CD4-positive, alpha-beta T cell (primary cell): ENCODE measurements at regions not wholly inside any gene's neighbourhood (a gene's known extent, or its start where the extent isn't known, plus 50 kb on each side); places are given as distances from the start of the nearest gene placed in this dataset.

Experiments
- ATAC-seq: fragments of 200-7000 bp; cut with Tn5 transposase; one replicate; pipeline ENCODE4 v1.10.0; 2022; ENCODE audit warnings: mild to moderate bottlenecking; ENCODE audit not compliant: poor library complexity
- CTCF ChIA-PET: fragments of 350-600 bp; sonication (Branson Sonifier 250); formaldehyde crosslinking; loops from one replicate; lab custom pipeline; 2021; ENCODE audit warnings: antibody characterized with exemption, inconsistent platforms; lab: Charles Lee
- POLR2A ChIA-PET: fragments of 350-600 bp; sonication (Branson Sonifier 250); formaldehyde crosslinking; loops from one replicate; lab custom pipeline; 2021; ENCODE audit warnings: antibody characterized with exemption, inconsistent platforms; lab: Charles Lee
- DNase-seq, 14 experiments: peaks; one replicate each; pipeline ENCODE4 v3.0.0-alpha.2; 2013 to 2020; ENCODE audit warnings: mixed read lengths in 2 of 14
- H3K27ac ChIP-seq, 2 donors: one replicate each; pipeline versions ENCODE4 v1.5.1 to v1.7.0; 2013; ENCODE audit warnings: low read length in 2 of 2, low read depth in 1 of 2, mild to moderate bottlenecking in 1 of 2
- H3K27me3 ChIP-seq, 2 experiments: 1 replicate in 1 of 2; 2 replicates in 1 of 2; pipeline versions ENCODE4 v1.6.1 to v1.7.0; 2013; ENCODE audit warnings: low read length in 2 of 2, control low read depth in 1 of 2, mild to moderate bottlenecking in 1 of 2, moderate library complexity in 1 of 2; ENCODE audit not compliant: insufficient read depth in 2 of 2, control insufficient read depth in 1 of 2
- H3K36me3 ChIP-seq: one replicate; pipeline ENCODE4 v1.6.1; 2013; ENCODE audit warnings: low read length, control low read depth; ENCODE audit not compliant: insufficient read depth
- H3K4me1 ChIP-seq: one replicate; pipeline ENCODE4 v1.6.1; 2013; ENCODE audit warnings: low read length, control low read depth; ENCODE audit not compliant: insufficient read depth
- H3K4me3 ChIP-seq: one replicate; pipeline ENCODE4 v1.5.1; 2013; ENCODE audit warnings: mild to moderate bottlenecking, low read length, moderate library complexity
- H3K9me3 ChIP-seq, 2 experiments: 1 replicate in 1 of 2; 2 replicates in 1 of 2; pipeline versions ENCODE4 v1.6.1 to v1.7.0; 2013; ENCODE audit warnings: low read length in 2 of 2, mild to moderate bottlenecking in 2 of 2, control low read depth in 1 of 2, moderate library complexity in 1 of 2; ENCODE audit not compliant: control insufficient read depth in 1 of 2, insufficient read depth in 1 of 2
- H3K27ac Mint-ChIP-seq: one replicate; pipeline ENCODE4 v1.8.0; 2020; ENCODE audit warnings: mixed read lengths
- H3K27me3 Mint-ChIP-seq: one replicate; pipeline ENCODE4 v1.8.0; 2021; ENCODE audit warnings: mixed read lengths
- H3K36me3 Mint-ChIP-seq: one replicate; pipeline ENCODE4 v1.8.0; 2021; ENCODE audit warnings: low read depth, mixed read lengths
- H3K4me1 Mint-ChIP-seq: one replicate; pipeline ENCODE4 v1.8.0; 2021; ENCODE audit warnings: low read depth, mixed read lengths
- H3K4me3 Mint-ChIP-seq: one replicate; pipeline ENCODE4 v1.8.0; 2020; ENCODE audit warnings: mild to moderate bottlenecking, mixed read lengths
- H3K9me3 Mint-ChIP-seq: one replicate; pipeline ENCODE4 v1.8.0; 2020; ENCODE audit warnings: mixed read lengths
- CTCF ChIP-seq: fragments of 200-600 bp; IDR thresholded peaks from one replicate; pipeline ENCODE4 v1.8.0; 2022; ENCODE audit warnings: antibody characterized with exemption, mild to moderate bottlenecking
- intact Hi-C, 2 experiments: fragments of 100-400 bp; cut with DNase I in 1 of 2; cut with micrococcal nuclease in 1 of 2; formaldehyde crosslinking; loops; one replicate each; pipeline versions ENCODE4 v1.15.1 to v1.9.0; 2023 to 2025; cut with DNase I, micrococcal nuclease

DNA sequence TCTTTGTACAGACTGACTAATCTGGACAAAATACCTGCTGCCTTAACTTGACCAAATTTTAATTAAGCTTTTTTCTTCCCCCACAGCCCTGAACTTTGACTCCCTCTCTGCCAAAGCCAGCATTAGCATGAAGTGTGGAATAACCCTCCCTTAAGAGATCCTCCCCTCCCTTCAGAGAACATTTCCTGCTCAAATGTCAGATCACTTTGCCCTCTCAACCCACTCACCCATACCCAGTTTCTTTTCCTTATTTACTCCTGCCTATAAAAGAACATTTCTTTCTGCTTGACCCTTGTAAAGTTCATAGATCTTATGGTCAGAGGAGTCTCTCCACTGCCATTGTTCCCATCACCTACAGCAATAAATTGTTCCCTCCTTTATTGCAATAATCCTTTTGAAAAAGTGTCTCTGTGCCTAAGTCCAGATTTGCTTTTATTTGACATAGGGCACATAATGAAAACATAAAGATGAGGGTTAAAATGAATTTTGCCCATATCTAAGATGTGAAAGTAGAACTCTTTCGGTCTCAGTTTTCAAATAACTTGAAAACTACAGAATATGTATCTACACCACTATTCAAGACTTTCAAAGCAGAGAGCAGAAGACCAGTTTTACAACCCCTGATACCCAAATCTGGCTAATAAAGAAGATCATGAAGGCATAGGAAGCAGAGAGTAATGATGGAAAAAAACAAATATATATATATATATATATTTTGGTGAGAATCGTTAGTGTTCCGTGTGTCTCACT is 289.7 kb upstream of the ANXA10 start:
- Mint-ChIP-seq H3K9me3 (no peaks in the 10 kb centered on the region), H3K4me3 (no peak overlapping the region), H3K36me3 (no peaks in the 10 kb centered on the region), H3K27ac (no peak overlapping the region), H3K4me1 (no peaks in the 10 kb centered on the region), H3K27me3 (no peaks in the 10 kb centered on the region)
- H3K4me3 ChIP-seq = no peak overlapping the region
- H3K9me3 ChIP-seq = no peaks in the 10 kb centered on the region
- intact Hi-C loops = no loop called here
- TF ChIP-seq CTCF = no peak
- no peaks in the 10 kb centered on the region for H3K27me3 ChIP-seq
- ChIA-PET CTCF (no interaction called here), POLR2A (no interaction called here)
- ATAC-seq = no peak
- DNase-seq = no peak
- no peaks in the 10 kb centered on the region for H3K36me3 ChIP-seq
- H3K27ac ChIP-seq = no peak overlapping the region
- no peaks in the 10 kb centered on the region for H3K4me1 ChIP-seq

- no peak overlapping the region for H3K27ac Mint-ChIP-seq
- no peak overlapping the region for H3K27ac ChIP-seq
- DNase-seq (no peak), ATAC-seq (no peak)
- H3K36me3 Mint-ChIP-seq = no peaks in the 10 kb centered on the region
- no peaks in the 10 kb centered on the region for H3K27me3 ChIP-seq
- H3K4me3 Mint-ChIP-seq = no peak overlapping the region
- H3K9me3 Mint-ChIP-seq = peaks cover 16% of the 10 kb centered on the region
- no peak overlapping the region for H3K4me3 ChIP-seq
- peaks cover 3 to 9% of the 10 kb centered on the region in 2 experiments for H3K9me3 ChIP-seq
- no peaks in the 10 kb centered on the region for H3K36me3 ChIP-seq
- CTCF ChIA-PET = no interaction called here
- H3K4me1 Mint-ChIP-seq = no peaks in the 10 kb centered on the region
- no peaks in the 10 kb centered on the region for H3K4me1 ChIP-seq
- H3K27me3 Mint-ChIP-seq = no peaks in the 10 kb centered on the region
- TF ChIP-seq CTCF = no peak
- POLR2A ChIA-PET = no interaction called here
- intact Hi-C loops = no loop called here
Observed at GRCh38 chr4:167811958-167812357, 280.4 kb upstream of the ANXA10 start.

DNA sequence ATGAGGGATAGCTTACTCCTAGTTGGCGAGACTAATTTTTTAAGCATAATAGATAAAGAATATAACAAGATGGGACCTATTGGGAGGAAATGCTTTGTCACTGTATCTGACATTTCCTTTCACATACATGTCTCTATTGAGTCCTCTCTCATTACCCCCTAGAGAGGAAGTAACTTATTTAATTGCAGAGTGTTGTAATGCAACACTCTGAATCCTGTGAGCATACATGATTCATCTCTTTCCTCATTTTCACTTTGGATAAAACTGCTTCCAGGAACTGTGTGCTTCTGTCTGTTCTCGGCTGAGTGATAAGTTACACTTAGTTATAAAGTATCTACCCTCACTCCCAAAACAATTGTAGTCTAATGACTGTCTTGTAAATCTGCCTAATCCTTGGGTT is 266.1 kb upstream of the ANXA10 start:
- no peak for ATAC-seq
- CTCF ChIA-PET = no interaction called here

More for the DNA sequence above, 266.1 kb upstream of the ANXA10 start:
- no peak overlapping the region for H3K27ac Mint-ChIP-seq
- no peak for TF ChIP-seq CTCF
- H3K27me3 ChIP-seq = no peaks in the 10 kb centered on the region
- peaks cover 0 to 5% of the 10 kb centered on the region in 2 experiments for H3K9me3 ChIP-seq
- no peak overlapping the region for H3K27ac ChIP-seq
- intact Hi-C loops = no loop called here
- H3K4me3 Mint-ChIP-seq = no peak overlapping the region
- POLR2A ChIA-PET = no interaction called here
- no peaks in the 10 kb centered on the region for H3K4me1 ChIP-seq
- DNase-seq = no peak
- no peaks in the 10 kb centered on the region for H3K36me3 ChIP-seq
- H3K4me3 ChIP-seq = no peak overlapping the region
- no peaks in the 10 kb centered on the region for H3K4me1 Mint-ChIP-seq
- peaks cover 3% of the 10 kb centered on the region for H3K9me3 Mint-ChIP-seq
- H3K27me3 Mint-ChIP-seq = no peaks in the 10 kb centered on the region
- H3K36me3 Mint-ChIP-seq = no peaks in the 10 kb centered on the region
